ENCODE measurements at regions not wholly inside any gene's neighbourhood (a gene's known extent, or its start where the extent isn't known, plus 50 kb on each side); places are given as distances from the start of the nearest gene placed in this dataset.

DNA sequence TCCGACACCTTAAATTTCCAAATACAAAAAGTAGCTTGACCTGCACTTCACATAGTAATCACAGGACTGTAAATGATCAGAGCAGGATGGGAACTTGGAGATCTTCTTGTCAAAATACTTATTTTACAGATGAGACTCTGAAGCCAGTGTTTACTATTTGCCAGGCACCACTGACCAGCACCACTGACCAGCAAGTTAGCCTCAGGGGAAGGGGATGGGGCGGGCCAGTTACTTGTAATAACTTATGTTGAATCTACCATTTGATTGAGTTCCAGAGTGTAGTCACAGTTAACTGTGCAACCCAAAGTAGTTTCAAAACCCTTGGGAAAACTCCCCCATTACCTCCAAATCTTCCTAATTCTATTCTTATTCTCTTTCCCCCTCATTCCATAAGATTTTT is 278.4 kb downstream of the PCNX1 start:
- intact Hi-C loops (cut with DNase I; ENCODE audit: low total_unique reads): no loop called here
- Histone ChIP-seq H3K4me1 (peaks cover 0 to 19% (median 5%) of the 10 kb centered on the region in 4 donors), H3K9me3 (no peaks in the 10 kb centered on the region), H3K27me3 (no peaks in the 10 kb centered on the region), H3K27ac (no peak overlapping the region), H3K36me3 (no peaks in the 10 kb centered on the region), H3K4me3 (no peak overlapping the region)
- TF ChIP-seq, protein P1, sequence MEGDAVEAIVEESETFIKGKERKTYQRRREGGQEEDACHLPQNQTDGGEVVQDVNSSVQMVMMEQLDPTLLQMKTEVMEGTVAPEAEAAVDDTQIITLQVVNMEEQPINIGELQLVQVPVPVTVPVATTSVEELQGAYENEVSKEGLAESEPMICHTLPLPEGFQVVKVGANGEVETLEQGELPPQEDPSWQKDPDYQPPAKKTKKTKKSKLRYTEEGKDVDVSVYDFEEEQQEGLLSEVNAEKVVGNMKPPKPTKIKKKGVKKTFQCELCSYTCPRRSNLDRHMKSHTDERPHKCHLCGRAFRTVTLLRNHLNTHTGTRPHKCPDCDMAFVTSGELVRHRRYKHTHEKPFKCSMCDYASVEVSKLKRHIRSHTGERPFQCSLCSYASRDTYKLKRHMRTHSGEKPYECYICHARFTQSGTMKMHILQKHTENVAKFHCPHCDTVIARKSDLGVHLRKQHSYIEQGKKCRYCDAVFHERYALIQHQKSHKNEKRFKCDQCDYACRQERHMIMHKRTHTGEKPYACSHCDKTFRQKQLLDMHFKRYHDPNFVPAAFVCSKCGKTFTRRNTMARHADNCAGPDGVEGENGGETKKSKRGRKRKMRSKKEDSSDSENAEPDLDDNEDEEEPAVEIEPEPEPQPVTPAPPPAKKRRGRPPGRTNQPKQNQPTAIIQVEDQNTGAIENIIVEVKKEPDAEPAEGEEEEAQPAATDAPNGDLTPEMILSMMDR (IDR thresholded peaks at IDR 0.05): no peak
- no peak for DNase-seq

DNA sequence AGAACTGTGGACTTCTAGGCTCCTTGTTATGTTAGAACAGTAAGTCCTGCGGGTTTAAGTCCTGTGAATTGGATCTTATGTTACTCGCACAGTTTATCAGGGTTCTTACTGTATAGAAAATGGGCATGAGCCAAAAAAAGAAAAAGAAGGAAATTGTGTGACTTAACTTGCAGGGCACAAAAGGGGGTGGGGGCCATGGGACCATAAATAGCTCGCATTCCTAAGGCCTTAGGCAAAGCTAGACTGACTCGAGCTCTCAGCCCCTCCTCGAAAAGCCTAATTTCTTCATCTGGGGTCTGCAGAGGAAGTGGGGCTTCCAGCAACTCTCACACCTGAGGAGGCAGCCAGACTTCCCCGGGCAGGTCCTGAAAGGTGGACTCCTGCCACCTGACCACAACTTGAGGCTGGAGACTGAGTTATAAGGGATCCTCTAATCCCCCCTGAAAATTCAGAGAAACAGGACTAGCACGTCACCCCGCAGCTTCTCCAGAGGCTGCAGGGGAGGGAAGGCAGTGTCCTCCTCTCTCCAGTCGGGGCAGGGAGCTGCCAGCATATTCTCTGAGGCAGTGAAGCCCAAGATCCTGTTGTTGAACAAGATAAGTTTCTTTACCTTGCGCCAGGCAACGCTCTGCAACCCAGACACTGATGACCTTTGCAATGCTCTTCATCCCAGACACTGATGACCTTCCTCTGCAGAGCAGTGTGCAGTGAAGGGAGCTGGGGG is 280.5 kb downstream of the PCNX1 start:
- Histone ChIP-seq H3K4me1 (peaks cover 0 to 19% (median 5%) of the 10 kb centered on the region in 4 donors), H3K4me3 (no peak overlapping the region), H3K36me3 (no peaks in the 10 kb centered on the region), H3K27me3 (no peaks in the 10 kb centered on the region), H3K27ac (peak overlapping the region in 1 of 2 donors; percentile 37), H3K9me3 (no peaks in the 10 kb centered on the region)
- intact Hi-C loops (cut with DNase I; ENCODE audit: low total_unique reads): no loop called here
- TF ChIP-seq, protein P1 (IDR thresholded peaks at IDR 0.05): no peak
- DNase-seq: no peak

DNA sequence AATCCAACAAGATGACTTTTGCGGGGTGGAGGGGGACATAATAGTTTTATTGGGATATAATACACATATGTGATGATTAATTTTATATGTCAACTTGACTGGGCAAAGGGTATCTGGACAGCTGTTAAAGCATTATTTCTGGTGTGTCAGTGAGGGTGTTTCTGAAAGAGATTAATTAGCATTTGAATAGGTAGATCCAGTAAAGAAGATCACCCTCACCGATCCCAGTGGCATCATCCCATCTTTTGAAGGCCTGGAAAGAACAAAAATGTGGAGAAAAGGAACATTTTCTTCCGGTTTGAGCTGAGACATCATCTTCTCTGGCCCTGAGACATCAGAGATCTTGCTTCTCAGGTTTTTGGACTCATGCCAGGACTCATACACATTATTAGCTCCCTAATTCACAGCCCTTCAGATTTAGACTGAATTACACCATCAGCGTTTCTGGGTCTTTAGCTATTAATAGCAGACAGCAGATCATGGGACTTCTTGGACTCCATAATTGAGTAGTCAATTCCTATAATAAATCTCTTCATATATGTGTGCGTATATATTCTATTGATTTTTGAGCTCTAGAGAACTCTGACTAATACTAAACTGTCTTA is 283.6 kb downstream of the PCNX1 start:
- no peak for DNase-seq
- Histone ChIP-seq H3K36me3 (no peaks in the 10 kb centered on the region), H3K4me1 (peaks cover 0 to 12% (median 5%) of the 10 kb centered on the region in 4 donors), H3K27me3 (no peaks in the 10 kb centered on the region), H3K9me3 (no peaks in the 10 kb centered on the region), H3K27ac (no peak overlapping the region), H3K4me3 (no peak overlapping the region)
- intact Hi-C loops (cut with DNase I; ENCODE audit: low total_unique reads): no loop called here
- TF ChIP-seq, protein P1 (IDR thresholded peaks at IDR 0.05): no peak

DNA sequence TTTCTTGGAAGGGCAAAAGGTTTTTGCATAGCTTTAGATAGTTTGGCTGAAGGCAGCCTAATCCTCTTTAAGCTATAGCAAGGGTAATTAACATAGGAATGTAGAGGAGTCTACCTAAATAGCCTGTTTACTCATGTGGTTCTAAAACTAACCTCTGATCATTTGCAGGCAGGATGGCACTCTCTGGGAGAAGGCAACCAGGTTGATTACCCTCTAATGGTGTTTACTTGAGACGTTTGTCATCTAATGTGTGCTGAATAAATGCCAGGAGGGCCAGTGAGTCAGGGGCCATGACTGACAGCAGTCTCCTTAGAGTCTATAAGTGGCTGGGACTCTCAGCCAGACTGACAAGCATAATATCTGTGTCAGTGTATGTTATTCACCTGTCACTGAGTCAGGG is 286.4 kb downstream of the PCNX1 start:
- H3K27ac ChIP-seq: no peak overlapping the region
- H3K4me1 ChIP-seq: no peaks in the 10 kb centered on the region
- H3K9me3 ChIP-seq: no peaks in the 10 kb centered on the region
- no peaks in the 10 kb centered on the region for H3K27me3 ChIP-seq
- H3K4me3 ChIP-seq: no peak overlapping the region
- no peaks in the 10 kb centered on the region for H3K36me3 ChIP-seq
- DNase-seq: no peak
- intact Hi-C loops (cut with DNase I; ENCODE audit: low total_unique reads): no loop called here
- TF ChIP-seq, protein P1 (IDR thresholded peaks at IDR 0.05): no peak

DNA sequence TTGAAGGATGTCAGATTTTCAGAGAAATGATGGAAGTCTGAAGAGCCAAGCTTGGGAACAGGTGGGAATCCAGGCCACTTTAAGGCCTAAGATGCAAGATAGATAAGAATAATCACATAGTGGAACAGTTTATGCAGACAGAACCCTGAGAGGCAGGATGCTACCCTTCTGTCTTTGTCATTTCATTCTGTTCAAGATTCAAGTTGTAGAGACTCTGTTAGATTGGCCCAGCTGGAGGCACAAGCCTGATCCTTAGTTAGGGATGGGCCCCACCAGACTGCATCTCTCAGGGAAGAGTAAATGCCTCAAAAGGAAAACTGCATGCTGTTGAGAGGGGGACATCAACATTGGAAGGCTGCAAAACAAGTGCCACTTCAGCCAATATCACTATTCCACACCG is 287.0 kb downstream of the PCNX1 start:
- TF ChIP-seq, protein P1 (IDR thresholded peaks at IDR 0.05): no peak
- Histone ChIP-seq H3K4me3 (no peak overlapping the region), H3K27ac (no peak overlapping the region), H3K4me1 (no peaks in the 10 kb centered on the region), H3K27me3 (no peaks in the 10 kb centered on the region), H3K36me3 (no peaks in the 10 kb centered on the region), H3K9me3 (no peaks in the 10 kb centered on the region)
- DNase-seq: no peak
- intact Hi-C loops (cut with DNase I; ENCODE audit: low total_unique reads): no loop called here

Data from tibial artery (tissue), 4 donors.